H7 (cell line): ENCODE measurements at regions not wholly inside any gene's neighbourhood (a gene's known extent, or its start where the extent isn't known, plus 50 kb on each side); places are given as distances from the start of the nearest gene placed in this dataset.

Source experiments
- DNase-seq: peaks from one replicate; pipeline ENCODE4 v3.0.0; 2012
- H3K27me3 ChIP-seq: 2 replicates; pipeline ENCODE4 v1.6.0; 2011; ENCODE audit warnings: mild to moderate bottlenecking, low read length; ENCODE audit not compliant: control insufficient read depth, insufficient read depth
- H3K36me3 ChIP-seq: replicated peaks from 2 replicates; pipeline ENCODE4 v1.5.1; 2011; ENCODE audit warnings: low read length; ENCODE audit not compliant: control insufficient read depth, insufficient read depth
- H3K4me3 ChIP-seq: 2 replicates; pipeline ENCODE4 v1.5.1; 2011; ENCODE audit warnings: low read depth, mild to moderate bottlenecking, control low read depth, low read length, moderate library complexity; ENCODE audit not compliant: insufficient read depth

DNA sequence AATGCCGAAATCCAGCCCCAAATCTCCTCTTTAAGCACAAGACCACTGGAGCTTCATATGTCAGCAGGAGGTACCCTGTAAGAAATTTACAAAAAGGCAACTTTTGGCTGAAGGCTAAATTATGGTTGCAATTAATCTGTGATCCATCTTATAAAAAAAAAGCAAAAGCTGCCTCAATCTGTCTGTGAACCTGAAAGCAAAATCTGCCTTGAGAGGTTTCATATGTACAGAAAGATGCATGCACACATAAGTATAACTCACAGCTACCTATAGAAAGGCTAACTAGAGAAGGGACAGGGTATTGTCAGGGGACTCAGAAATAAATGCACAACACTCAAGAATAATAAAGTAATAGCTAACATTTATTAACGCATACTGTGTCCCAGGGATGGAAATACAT, 964.2 kb upstream of the ADGRL2 start:
- no peak overlapping the region for H3K4me3 ChIP-seq
- DNase-seq = no peak
- H3K27me3 ChIP-seq = no peaks in the 10 kb centered on the region
- no peaks in the 10 kb centered on the region for H3K36me3 ChIP-seq

DNA sequence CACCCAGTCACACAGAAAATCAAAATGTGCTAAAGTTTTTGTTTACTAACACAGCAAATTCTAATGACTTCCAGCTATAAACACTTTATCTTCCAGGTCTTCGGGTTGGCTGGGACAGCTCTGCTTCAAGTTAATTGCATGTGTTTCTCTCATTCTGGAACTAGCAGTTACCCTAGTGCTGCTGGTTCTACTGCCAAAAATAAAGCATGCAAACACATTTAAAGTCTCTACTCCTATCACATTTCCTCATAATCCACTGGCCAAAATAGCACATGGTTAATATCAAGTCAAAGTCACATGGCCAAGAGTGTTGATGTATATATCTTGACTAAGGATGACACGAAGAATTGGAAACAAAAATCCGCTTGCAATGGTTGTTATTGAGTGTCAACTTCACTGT, 973.1 kb upstream of the ADGRL2 start:
- DNase-seq = no peak
- Histone ChIP-seq H3K36me3 (no peaks in the 10 kb centered on the region), H3K27me3 (no peaks in the 10 kb centered on the region), H3K4me3 (no peak overlapping the region)

DNA sequence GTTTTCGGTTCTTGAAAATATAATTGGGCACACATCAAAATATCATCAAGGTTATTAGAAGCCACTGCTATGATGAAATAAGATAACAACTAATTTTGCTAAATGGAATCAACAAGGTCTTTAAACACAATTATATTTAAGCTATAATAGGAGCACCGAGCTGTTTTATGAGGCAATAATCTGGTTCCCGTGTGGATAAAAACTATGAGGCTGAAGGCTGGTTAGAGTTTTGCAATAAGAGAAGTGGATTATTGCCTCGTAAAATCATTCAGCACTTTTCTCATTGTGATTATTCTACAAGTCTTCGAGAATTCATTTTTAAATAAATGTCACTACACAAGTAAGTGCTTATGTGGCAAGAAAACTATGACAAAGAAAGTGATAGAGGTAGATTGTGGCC, 975.7 kb upstream of the ADGRL2 start:
- no peak for DNase-seq
- no peaks in the 10 kb centered on the region for H3K36me3 ChIP-seq
- no peaks in the 10 kb centered on the region for H3K27me3 ChIP-seq
- no peak overlapping the region for H3K4me3 ChIP-seq

DNA sequence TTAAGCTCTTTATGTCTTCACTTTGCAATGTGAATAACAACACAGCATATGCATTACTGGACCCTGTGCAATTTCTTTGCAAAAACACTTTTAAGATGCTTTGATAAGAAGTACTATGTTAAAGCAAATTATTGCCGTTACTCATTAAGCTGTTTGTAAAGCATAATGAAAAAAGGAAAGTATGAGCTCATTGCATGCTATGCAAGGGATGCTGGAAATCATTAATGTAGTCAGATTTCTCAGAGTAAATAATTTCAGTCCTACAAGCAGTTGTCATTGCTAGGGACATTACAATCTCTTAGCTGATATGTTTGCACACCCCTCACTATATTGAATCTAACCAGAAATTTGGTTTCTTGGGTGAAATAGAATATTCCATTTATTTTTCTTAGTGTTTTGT, 982.5 kb upstream of the ADGRL2 start:
- DNase-seq = no peak
- no peaks in the 10 kb centered on the region for H3K27me3 ChIP-seq
- H3K4me3 ChIP-seq = no peak overlapping the region
- no peaks in the 10 kb centered on the region for H3K36me3 ChIP-seq

DNA sequence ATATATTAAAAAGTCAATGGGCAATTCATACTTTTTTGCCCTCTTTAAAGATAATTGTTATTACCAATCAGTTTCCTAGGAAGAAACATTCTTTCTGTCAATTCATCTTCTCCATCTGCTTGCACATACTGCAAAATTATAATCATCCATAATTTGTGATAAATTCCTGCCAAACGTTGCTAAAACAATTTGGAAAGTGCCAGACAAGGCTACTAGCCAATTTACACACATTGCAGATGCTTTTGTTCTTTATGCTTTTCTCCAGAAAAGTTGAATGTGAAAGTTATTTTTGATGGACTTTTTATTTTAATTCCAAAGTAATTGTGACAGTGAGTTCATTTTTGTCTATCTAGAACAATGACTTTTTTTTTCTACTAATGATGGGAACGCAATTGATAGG, 992.8 kb upstream of the ADGRL2 start:
- Histone ChIP-seq H3K27me3 (no peaks in the 10 kb centered on the region), H3K4me3 (no peak overlapping the region), H3K36me3 (no peaks in the 10 kb centered on the region)
- no peak for DNase-seq

DNA sequence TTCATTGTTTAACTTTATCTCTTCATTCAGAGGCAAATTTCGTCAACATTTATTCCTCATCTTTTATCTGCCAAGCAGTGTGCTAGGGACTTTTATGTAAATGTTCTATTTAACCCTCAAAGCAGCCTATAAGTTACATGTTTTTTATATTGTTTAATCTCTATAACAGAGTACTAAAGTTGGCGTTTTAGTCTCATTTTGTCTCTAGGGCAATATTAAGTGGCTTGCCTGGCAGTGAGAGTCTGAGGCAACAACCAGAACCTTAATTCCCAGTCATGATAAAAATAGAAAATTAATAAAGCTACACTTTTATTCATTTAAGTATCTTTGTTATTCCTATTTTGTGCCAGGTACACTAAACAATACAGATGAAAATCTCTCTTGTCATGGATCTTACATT, 994.3 kb upstream of the ADGRL2 start:
- Histone ChIP-seq H3K4me3 (no peak overlapping the region), H3K36me3 (no peaks in the 10 kb centered on the region), H3K27me3 (no peaks in the 10 kb centered on the region)
- DNase-seq = no peak

DNA sequence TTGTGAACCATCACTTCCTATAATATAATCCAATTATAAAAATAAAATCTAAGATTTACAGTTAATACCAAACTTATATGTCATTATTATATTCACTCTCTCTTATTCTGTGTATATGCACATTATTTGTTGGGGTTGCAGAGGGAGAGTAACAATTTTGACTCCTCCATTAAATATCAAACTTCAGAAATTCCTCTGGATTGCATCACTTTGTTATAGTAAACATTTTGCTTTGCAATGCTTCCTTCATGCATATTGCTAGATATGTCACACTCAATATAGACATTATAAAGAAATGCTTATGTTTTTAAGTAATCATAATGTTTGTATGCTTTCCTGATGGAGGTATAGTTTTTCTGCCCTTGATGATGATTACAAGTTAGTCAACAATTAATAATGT, 999.0 kb upstream of the ADGRL2 start:
- DNase-seq = no peak
- no peak overlapping the region for H3K4me3 ChIP-seq

DNA sequence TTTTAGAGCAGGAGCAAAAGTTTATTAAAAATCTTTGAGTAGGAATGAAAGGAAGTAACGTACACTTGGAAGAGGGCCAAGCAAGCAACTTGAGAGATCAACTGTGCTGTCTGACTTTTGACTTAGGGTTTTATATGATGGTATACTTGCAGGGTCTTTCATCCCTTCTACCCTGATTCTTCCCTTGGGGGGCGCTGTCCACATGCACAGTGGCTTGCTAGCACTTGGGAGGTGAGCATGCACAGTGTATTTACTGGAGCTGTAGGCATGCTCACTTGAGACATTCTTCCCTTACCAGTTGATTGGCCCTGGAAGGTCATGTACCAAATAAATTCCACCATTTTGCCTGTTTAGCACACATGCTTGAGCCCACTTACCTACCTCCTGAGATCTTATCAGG, 1001.3 kb upstream of the ADGRL2 start:
- no peaks in the 10 kb centered on the region for H3K27me3 ChIP-seq
- no peak for DNase-seq
- no peak overlapping the region for H3K4me3 ChIP-seq
- no peaks in the 10 kb centered on the region for H3K36me3 ChIP-seq

More for the DNA sequence above, 999.0 kb upstream of the ADGRL2 start:
- Histone ChIP-seq H3K27me3 (no peaks in the 10 kb centered on the region), H3K36me3 (no peaks in the 10 kb centered on the region)

DNA sequence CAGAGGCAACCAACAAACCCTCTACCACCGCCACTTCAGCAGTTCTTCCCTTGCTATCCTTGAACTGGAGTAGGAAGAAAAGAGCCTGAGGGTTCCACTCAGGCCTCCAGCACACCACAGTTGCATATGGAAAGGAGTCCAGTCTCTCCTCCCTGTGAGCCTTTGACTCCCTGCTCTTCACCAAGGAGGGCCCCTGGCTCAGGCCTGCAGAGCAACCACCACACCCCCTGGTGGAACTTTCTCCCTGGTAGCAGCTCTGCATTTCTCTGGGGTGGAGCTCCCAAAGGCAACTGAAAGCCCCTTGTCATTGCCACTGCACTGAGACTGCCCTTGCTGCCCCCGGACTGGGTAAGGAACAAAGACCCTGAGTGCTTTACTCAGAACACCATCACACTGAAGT, 1021.5 kb upstream of the ADGRL2 start:
- no peak for DNase-seq
- H3K36me3 ChIP-seq = no peaks in the 10 kb centered on the region
- no peak overlapping the region for H3K4me3 ChIP-seq
- no peaks in the 10 kb centered on the region for H3K27me3 ChIP-seq

DNA sequence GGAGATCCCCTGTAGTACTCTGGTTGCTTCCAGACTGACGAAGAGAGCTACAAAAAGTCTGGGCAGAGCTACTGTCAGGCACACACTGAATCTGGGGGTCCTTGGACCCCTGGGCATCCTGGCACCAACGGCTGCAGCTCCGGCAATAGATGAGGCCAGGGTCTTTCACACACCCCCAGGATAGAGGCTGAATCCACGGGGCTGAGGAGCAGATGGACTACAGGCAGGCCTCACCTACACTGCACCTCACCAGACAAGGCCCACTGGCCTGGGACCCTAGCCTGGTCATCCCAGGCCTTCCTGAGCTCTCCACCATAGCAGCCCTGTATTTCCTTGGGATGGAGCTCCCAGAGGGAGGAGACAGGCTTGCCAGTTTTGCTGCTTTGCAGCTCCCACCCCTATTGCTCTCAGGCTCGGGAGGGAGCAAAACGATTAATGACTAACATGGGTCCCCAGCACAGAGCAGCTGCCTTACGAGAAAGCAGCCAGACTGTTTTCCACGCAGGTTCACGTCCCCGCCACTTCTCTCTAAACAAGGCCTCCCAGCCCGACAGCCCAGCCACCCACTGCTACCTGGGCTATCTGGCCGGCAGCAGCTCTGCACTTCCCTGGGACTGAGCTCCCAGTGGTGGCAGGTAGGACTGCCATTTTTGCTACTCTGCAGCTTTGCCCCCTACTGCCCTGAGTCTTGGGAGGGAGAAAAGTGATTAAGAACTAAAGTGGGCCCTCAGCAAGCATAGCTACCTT, 1022.5 kb upstream of the ADGRL2 start:
- no peak for DNase-seq
- H3K27me3 ChIP-seq = no peaks in the 10 kb centered on the region
- H3K36me3 ChIP-seq = no peaks in the 10 kb centered on the region
- no peak overlapping the region for H3K4me3 ChIP-seq

DNA sequence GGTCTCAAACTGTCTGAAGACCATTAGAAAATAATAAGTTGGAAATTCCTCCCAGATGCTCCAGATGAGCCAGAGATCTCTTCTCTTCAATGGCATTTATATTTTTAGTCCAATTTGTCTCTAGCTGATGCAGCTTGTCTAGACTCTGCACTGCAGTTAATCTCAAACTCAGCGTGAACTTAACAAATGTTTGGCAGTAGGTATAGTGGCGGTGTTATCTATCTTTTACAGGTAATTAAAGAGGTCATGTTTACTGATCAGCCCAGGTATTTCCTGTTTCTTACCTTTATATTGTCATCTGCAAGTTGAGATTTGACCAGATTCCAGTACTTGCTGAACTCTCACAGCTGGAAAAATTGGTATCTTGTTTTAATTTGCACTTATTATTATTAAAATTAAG, 1024.5 kb upstream of the ADGRL2 start:
- H3K27me3 ChIP-seq = no peaks in the 10 kb centered on the region
- no peaks in the 10 kb centered on the region for H3K36me3 ChIP-seq
- no peak overlapping the region for H3K4me3 ChIP-seq
- DNase-seq = no peak

DNA sequence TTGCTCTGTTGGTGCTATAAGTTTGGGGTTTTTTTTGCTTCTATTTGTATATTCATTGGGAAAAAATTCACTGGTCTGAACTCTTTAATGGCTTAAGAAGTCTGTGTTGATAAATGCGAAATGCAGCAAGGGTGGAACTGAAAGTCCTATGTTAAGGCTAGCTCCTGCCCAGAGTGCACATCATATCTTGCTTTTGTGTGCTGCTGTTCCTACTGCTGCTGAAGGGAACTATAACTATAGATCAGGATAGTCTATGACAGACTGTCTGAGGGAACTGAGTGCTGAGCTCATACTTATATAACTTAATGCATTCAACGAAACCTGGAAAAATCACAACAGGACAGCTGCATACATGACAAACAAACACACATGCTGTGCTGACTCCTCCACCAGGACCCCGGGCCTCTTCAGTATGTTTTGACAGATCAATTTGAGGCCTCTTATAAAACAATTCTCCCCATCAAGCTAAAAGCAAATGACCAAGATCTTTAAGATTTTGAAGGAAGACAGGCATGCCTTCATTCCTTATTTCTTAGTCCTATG, 1031.5 kb upstream of the ADGRL2 start:
- Histone ChIP-seq H3K27me3 (no peaks in the 10 kb centered on the region), H3K36me3 (no peaks in the 10 kb centered on the region), H3K4me3 (no peak overlapping the region)
- no peak for DNase-seq

DNA sequence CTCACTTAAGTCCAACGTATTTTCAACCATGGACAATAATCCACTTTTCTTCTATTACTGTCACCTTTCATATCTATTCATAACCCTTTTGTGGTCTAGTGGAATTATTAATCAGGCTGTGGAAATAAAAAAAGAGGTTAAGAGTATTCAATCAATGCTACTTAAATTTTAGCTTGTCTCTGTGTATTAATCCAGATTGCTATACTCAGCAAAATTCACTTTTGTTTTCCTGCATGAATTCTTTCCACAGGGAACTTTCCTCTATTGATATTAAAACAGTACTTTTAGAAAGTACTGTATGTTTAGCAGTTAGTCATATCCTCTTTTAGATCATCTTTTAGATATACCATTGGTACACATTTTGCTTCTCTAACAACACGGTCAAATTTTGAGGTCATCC, 1033.0 kb upstream of the ADGRL2 start:
- Histone ChIP-seq H3K36me3 (no peaks in the 10 kb centered on the region), H3K4me3 (no peak overlapping the region), H3K27me3 (no peaks in the 10 kb centered on the region)
- DNase-seq = no peak

DNA sequence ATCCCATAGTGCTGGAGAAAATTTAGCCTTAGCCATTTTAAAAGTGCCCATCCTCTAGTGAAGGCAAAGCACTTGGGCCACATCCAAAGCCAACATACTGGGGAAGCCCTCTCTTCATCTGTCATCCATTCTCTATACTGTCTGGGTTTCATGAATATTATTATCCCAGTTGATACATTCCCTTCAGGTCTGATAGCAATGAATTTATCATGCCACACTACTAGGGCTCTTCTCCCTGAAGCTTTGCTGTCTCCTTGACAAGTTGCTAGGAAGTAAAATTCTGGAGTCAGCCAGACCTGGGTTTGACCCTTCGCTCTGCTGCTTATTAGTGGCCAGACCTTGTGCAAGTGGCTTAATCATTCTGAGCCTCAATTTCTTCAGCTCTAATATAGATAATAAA, 1041.4 kb upstream of the ADGRL2 start:
- DNase-seq = no peak
- H3K27me3 ChIP-seq = no peaks in the 10 kb centered on the region
- H3K36me3 ChIP-seq = no peaks in the 10 kb centered on the region
- H3K4me3 ChIP-seq = no peak overlapping the region

DNA sequence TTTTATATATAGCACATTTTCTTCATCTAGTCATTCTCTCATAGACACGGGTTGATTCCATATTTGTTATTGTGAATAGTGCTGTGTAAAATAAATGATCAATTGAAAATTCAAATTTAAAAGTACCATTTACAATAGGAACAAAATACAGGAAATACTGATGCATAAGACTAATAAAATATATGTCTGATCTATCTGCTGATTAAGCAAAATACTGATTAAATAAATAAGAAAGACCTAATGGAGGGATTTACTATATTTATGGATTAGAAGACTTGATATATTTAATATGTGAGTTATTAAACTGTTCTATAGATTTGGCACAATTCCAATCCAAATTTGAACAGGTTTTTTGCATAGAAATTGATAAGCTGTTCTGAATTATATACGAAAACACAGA, 1044.8 kb upstream of the ADGRL2 start:
- DNase-seq = no peak

DNA sequence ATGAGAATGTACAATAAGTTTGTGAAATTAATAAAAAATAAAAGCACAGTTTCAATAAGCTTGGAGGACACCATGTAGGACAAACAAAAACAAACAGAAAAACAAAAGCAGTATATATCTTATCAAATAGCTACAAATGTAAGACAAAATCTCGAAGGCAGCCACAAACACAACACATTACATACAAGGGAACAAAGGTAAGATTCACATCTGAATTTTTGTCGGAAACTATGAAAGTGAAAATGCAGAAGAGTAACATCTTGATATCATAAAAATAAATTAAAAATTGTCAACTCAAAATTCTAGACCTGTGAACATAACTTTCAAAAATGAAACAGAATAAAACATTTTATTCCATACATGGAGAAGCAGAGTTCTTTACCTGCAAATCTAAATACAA, 1049.5 kb upstream of the ADGRL2 start:
- no peak for DNase-seq

More for the DNA sequence above, 1044.8 kb upstream of the ADGRL2 start:
- H3K36me3 ChIP-seq = no peaks in the 10 kb centered on the region
- H3K27me3 ChIP-seq = no peaks in the 10 kb centered on the region
- no peak overlapping the region for H3K4me3 ChIP-seq

More for the DNA sequence above, 1049.5 kb upstream of the ADGRL2 start:
- no peak overlapping the region for H3K4me3 ChIP-seq
- H3K27me3 ChIP-seq = no peaks in the 10 kb centered on the region
- H3K36me3 ChIP-seq = no peaks in the 10 kb centered on the region
